ENCODE measurements at regions not wholly inside any gene's neighbourhood (a gene's known extent, or its start where the extent isn't known, plus 50 kb on each side); places are given as distances from the start of the nearest gene placed in this dataset.

DNA sequence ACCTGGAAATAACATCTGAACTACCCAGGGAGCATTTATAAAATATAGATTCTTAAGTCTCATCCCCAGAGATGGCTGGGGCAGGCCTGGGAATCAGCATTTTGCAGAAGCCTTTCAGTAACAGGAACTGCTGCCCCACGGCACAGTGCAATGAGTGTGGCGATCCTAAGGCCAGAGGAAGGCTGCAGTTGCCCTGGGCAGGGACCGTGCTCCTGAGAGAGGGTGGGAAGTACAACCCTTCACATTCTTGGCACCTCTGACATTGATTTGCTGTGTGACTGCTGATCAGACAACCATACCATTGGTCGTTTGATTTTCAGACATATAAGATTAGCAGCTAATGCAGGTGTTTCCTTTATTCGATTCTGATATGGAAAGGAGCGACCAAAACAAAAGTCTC, 233.6 kb downstream of the STIM2 start:
- no peak for DNase-seq
- TF ChIP-seq, protein P1, sequence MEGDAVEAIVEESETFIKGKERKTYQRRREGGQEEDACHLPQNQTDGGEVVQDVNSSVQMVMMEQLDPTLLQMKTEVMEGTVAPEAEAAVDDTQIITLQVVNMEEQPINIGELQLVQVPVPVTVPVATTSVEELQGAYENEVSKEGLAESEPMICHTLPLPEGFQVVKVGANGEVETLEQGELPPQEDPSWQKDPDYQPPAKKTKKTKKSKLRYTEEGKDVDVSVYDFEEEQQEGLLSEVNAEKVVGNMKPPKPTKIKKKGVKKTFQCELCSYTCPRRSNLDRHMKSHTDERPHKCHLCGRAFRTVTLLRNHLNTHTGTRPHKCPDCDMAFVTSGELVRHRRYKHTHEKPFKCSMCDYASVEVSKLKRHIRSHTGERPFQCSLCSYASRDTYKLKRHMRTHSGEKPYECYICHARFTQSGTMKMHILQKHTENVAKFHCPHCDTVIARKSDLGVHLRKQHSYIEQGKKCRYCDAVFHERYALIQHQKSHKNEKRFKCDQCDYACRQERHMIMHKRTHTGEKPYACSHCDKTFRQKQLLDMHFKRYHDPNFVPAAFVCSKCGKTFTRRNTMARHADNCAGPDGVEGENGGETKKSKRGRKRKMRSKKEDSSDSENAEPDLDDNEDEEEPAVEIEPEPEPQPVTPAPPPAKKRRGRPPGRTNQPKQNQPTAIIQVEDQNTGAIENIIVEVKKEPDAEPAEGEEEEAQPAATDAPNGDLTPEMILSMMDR (IDR thresholded peaks at IDR 0.05; ENCODE audit: partially characterized antibody, unreplicated experiment), result no peak
- Mint-ChIP-seq H3K4me1 (ENCODE audit: low read depth, unreplicated experiment) (no peaks in the 10 kb centered on the region), H3K4me3 (ENCODE audit: unreplicated experiment) (no peak overlapping the region), H3K36me3 (ENCODE audit: unreplicated experiment) (no peaks in the 10 kb centered on the region), H3K9me3 (ENCODE audit: unreplicated experiment) (no peaks in the 10 kb centered on the region), H3K27me3 (ENCODE audit: unreplicated experiment) (peaks cover 6% of the 10 kb centered on the region), H3K27ac (ENCODE audit: unreplicated experiment) (no peak overlapping the region)

DNA sequence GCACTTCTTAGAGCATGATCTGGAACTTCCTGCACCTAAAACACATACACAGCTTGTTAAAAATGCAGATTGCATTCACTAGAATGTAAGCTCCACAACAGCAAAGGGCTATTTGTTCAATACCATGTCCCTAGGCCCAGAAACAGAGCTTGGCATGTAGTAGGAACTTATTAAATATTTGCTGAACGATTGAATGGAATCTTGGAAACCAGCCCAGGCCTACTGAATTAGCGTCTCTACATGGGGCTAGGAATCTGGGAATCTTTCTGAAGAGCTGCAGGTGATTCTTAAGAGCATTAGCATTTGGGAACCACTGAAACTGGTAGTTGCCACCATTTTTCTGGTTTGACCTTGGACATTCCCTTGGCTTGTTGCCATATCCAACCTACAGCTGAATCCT, 234.1 kb downstream of the STIM2 start:
- Mint-ChIP-seq H3K36me3 (ENCODE audit: unreplicated experiment) (no peaks in the 10 kb centered on the region), H3K4me1 (ENCODE audit: low read depth, unreplicated experiment) (no peaks in the 10 kb centered on the region), H3K27ac (ENCODE audit: unreplicated experiment) (no peak overlapping the region), H3K4me3 (ENCODE audit: unreplicated experiment) (no peak overlapping the region), H3K9me3 (ENCODE audit: unreplicated experiment) (no peaks in the 10 kb centered on the region), H3K27me3 (ENCODE audit: unreplicated experiment) (peaks cover 6% of the 10 kb centered on the region)
- no peak for DNase-seq
- TF ChIP-seq, protein P1 (IDR thresholded peaks at IDR 0.05; ENCODE audit: partially characterized antibody, unreplicated experiment), result no peak

- Mint-ChIP-seq H3K4me1 (ENCODE audit: low read depth, unreplicated experiment) (no peaks in the 10 kb centered on the region), H3K9me3 (ENCODE audit: unreplicated experiment) (no peaks in the 10 kb centered on the region), H3K27ac (ENCODE audit: unreplicated experiment) (no peak overlapping the region), H3K27me3 (ENCODE audit: unreplicated experiment) (peaks cover 2% of the 10 kb centered on the region), H3K36me3 (ENCODE audit: unreplicated experiment) (no peaks in the 10 kb centered on the region), H3K4me3 (ENCODE audit: unreplicated experiment) (no peak overlapping the region)
- no peak for DNase-seq
- TF ChIP-seq, protein P1 (IDR thresholded peaks at IDR 0.05; ENCODE audit: partially characterized antibody, unreplicated experiment), result no peak
Measured at GRCh38 chr4:27096142-27096824, 235.6 kb downstream of the STIM2 start.

DNA sequence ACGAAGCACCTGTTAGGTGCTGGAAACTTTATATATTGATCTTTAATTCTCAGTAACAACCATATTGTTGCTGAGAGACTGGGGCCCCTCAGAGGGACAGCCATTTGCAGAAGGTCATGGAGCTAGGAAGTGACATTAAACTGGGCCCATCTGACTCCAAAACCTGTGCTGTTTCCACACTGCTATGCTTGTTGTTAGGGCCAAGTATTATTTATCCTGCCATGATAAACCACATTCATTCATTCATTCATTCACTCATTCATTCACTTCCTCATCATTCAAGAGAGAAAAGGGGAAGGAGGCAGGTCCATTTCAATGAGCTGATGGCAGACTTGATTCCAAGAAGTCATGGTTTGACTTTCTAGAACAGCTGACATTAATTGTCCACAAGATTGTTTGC, 237.4 kb downstream of the STIM2 start:
- Mint-ChIP-seq H3K27me3 (ENCODE audit: unreplicated experiment) (peaks cover 4% of the 10 kb centered on the region), H3K9me3 (ENCODE audit: unreplicated experiment) (no peaks in the 10 kb centered on the region), H3K27ac (ENCODE audit: unreplicated experiment) (no peak overlapping the region), H3K4me3 (ENCODE audit: unreplicated experiment) (no peak overlapping the region), H3K4me1 (ENCODE audit: low read depth, unreplicated experiment) (no peaks in the 10 kb centered on the region), H3K36me3 (ENCODE audit: unreplicated experiment) (no peaks in the 10 kb centered on the region)
- TF ChIP-seq, protein P1 (IDR thresholded peaks at IDR 0.05; ENCODE audit: partially characterized antibody, unreplicated experiment), result no peak
- DNase-seq, result no peak

GRCh38 chr4:27100713-27101112, 240.1 kb downstream of the STIM2 start:
- Mint-ChIP-seq H3K9me3 (ENCODE audit: unreplicated experiment) (no peaks in the 10 kb centered on the region), H3K27me3 (ENCODE audit: unreplicated experiment) (peaks cover 4% of the 10 kb centered on the region), H3K4me1 (ENCODE audit: low read depth, unreplicated experiment) (no peaks in the 10 kb centered on the region), H3K4me3 (ENCODE audit: unreplicated experiment) (no peak overlapping the region), H3K36me3 (ENCODE audit: unreplicated experiment) (no peaks in the 10 kb centered on the region), H3K27ac (ENCODE audit: unreplicated experiment) (no peak overlapping the region)
- TF ChIP-seq, protein P1 (IDR thresholded peaks at IDR 0.05; ENCODE audit: partially characterized antibody, unreplicated experiment), result no peak
- no peak for DNase-seq

Measured in glutamatergic neuron (in vitro differentiated cells).